T-helper 2 cell treated with Interferon-gamma antibody and Interleukin-4, amounts not matched to agents 100 ng/mL and 5 ng/mL, for 36 hours (primary cell): ENCODE measurements at regions not wholly inside any gene's neighbourhood (a gene's known extent, or its start where the extent isn't known, plus 50 kb on each side); places are given as distances from the start of the nearest gene placed in this dataset.
"Not testable (repeated sequence)": the region's sequence is repeated elsewhere in the genome, so short reads cannot be mapped to it uniquely, and the experiment has no call there.

Experiments used
- intact Hi-C: fragments of 100-400 bp; cut with micrococcal nuclease; formaldehyde crosslinking; loops from one replicate; pipeline ENCODE4 v1.15.1; 2023

DNA sequence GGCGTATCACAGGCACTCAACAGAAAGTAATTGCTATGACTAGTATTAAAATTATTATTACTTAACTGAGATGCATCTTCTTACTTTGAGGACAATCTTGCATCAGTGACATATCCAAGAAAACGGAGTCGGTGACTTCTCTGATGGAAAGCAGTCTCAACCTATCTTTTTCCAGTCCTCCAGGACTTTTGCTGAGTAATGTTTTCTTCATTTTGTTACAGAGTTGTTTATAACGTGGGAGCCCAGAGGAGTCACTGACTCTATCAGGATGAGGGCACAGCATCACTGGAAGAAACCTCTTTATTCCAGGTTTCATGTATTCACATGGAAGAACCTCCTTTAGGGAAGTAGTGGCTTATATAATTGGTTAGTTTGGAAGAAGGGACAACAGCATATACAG lies 51.5 kb upstream of the MELK start:
- intact Hi-C loops: no loop called here

DNA sequence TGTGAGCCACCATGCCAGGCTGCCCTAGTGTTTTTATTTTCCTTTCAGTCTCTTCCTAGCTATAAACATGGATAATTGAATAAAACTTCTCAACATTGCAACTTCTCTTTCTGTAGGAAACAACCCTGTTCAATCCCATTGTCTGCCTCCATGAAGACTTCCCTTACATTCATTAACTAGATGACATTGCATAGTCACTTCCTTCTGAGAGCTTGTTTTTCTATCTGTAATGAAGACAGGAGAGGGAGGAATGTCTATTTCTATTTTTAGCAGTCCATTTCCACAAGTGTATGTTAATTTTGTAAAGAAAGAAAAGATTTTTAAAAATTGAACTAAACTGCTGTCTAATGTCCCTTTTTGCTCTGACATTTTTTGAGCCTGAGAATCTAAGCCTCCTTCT lies 55.6 kb upstream of the MELK start:
- intact Hi-C loops: no loop called here

DNA sequence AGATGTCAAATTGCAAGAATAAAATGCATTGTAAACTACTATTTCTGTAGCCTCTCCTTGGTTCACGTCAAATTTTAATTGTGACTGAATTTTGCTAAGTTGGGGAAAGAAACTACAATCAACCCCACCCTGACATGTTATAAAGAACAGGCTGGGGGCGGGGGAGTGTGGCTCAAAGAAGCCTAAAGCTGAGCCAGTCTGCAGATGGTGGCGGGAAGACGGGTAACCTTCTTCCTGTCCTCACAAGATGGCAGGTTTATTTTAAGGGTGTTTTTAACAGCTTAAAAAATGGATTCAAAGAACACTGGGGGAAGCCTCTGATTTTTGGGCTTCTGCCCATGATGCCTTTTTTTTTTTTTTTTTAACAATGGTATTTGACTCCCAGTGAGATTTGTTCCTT lies 68.5 kb upstream of the MELK start:
- intact Hi-C loops: loop anchor here (5.0 kb wide), 1 partner anchor 53 kb away; no protein-coding TSS in a partner anchor

DNA sequence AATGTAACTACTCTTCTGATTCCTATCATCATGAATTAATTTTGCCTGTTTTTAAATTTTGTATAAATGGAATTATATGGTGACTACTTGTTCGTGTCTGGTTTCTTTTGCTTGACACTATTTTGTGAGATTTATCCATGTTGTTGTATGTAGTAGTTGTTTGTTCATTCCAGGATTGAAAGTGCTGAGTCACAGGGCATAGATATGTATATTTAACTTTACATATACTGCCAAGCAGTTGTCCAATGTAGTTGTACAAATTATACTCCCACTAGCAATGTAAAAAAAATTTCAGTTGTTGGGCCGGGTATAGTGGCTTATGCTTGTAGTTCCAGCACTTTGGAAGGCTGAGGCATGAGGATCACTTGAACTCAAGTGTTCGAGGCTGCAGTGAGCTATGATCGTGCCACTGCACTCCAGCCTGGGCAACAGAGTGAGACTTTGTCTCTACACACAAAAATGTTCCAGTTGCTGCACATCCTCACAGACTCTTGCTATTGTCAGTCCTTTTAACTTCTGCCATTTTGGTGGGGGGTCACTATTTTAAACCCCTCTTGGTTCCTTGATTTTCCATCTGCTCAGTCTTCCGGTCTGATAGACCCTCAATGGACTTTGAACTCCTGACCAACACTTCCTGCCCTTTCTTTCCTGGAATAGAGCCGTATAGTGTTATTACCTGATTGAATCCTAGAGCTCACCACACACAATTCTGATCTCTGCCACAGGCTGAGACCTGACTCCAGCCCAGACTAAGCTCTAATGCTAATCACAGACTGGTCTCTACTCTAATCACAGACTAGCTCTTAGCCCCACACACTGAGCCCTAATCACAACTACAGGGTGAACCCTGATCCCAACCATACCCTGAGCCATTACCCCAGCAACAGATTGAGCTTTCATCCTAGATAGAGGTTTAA lies 69.3 kb upstream of the MELK start:
- intact Hi-C loops: loop anchor here (5.0 kb wide), 1 partner anchor 54 kb away; no protein-coding TSS in a partner anchor

DNA sequence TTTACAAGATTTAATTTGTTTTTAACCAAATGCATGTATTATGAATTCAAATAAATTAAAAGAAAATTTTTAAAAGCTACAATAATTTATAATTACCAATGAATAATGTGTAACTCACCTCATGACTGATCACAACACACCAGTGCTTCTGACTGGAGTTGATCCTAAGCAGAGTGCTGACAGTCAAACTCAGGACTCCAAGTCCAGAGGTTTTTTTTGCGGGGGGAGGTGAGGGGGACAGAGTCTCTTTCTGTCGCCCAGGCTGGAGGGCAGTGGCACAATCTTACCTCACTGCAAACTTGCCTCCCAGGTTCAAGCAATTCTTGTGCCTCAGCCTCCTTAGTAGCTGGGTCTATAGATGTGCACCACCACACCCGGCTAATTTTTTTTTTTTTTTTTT lies 71.0 kb upstream of the MELK start:
- intact Hi-C loops: loop anchor here (5.0 kb wide), 1 partner anchor 56 kb away; no protein-coding TSS in a partner anchor

DNA sequence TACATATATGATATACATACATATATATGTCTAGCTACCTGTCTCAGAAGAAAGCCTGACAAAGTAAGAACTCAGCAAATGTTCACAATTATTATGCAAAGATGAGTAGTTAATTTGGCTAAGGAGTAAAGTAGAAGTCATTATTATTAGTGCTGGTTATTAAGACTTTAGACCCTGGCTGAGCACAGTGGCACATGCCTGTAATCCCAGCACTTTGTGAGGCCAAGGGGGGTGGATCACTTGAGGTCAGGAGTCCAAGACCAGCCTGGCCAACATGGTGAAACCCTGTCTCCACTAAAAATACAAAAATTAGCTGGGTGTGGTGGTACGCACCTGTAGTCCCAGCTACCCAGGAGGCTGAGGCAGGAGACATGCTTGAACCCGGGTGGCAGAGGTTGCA lies 71.8 kb upstream of the MELK start:
- intact Hi-C loops: loop anchor here (5.0 kb wide), 1 partner anchor 56 kb away; no protein-coding TSS in a partner anchor

DNA sequence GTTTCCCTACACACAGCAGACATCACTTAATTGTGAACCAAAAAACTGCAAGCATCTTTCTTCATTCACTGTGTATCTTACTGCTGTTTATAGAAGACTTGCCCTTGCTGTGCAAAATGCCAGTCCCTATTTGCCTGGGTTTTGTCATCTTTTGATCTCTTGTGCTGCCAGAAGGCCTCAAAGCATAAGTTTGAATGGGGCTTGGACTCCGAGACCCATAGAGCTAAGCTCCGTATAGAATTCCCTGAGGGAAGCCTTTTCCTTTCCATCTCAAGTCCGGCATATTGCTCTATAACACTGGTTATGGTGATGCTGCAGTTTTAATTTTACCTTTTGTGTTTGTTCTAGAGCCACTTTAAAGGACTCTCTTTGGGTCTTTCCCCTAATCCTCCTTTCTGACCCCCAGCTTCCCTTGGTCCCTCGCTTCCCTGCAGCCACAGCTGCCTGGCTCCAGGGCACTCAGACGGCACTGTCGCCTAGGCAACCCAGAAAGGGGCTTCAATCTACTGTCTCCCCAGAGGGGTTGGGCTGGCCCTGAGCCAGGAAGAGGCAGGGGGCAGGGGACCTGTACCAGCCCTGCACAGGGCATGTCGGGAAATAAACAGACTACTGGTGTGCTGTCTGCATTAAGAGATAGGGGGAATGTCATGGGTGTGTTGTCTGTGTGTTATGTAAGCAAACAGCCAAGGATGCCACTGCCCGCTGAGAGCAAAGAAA lies 73.4 kb upstream of the MELK start:
- intact Hi-C loops: no loop called here

DNA sequence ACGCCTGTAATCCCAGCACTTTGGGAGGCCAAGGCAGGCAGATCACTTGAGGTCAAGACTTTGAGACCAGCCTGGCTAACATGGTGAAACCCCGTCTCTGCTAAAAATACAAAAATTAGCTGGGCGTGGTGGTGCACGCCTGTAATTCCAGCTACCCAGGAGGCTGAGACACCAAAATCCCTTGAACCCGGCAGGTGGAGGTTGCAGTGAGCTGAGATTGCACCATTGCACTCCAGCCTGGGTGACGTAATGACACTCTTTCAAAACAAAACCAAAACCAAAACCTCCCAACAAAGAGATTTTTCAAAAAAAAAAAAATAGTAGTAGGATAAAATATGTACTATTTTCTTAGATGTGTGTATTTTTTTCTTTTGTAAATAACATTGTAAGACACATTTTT lies 79.1 kb upstream of the MELK start:
- intact Hi-C loops: not testable (repeated sequence)

DNA sequence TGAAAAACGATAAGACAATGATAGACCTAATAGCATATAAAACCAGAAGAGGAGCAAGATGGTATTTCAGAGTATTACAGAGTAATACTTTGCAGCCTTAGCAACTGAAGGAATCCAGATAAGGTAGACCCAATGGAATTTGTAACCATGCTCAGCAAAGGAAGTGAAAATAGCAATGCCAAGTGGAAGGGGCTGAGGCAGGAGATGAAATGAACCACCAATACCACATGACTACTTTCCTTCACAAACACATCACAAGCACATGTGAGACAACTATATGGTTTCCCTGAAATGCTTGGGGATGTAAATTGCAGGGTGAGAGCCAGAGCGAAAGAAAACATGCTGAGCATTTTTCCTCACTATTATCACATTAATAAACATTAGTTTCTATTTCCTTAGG lies 79.8 kb upstream of the MELK start:
- intact Hi-C loops: no loop called here

DNA sequence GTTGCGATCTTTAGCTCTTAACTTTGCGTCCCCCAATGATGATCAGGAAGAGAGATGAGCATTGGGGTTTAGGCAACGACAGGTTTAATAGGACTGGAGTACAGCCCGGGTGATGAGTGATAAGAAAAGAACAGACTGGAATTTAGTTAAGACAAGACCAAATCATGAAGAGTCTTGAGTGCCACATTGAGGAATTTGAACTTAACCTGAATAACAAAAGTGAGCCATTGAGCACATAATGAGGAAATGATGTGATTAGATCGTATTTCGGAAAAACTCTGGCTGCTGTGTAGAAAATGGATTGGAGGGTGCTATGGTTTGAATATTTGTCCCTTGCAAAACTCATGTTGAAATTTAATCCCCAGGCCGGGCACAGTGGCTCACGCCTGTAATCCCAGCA lies 83.2 kb upstream of the MELK start:
- intact Hi-C loops: loop anchor here (5.0 kb wide), 6 partner anchors 68 to 1822 kb away; partner anchors contain the start of genes CLTA, GNE, MELK and ZBTB5

DNA sequence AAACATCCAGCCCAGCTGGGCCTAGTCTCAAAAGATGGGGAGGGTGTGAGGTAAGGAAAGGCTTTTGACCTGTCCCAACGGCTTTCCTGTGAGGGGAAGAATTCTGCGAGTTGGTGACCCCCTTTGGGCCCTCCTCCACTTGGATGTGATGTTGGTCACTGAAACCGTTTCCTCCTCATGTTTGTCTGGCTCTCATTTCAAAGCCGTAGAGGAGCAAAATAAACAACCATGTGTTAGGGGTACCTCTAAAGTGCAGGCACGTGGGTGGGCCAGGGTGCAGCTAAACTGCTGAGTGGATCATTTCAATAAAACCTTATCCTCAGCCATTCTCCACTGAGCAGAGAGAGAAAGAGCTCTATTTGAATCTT lies 84.3 kb upstream of the MELK start:
- intact Hi-C loops: loop anchor here (5.0 kb wide), 6 partner anchors 69 to 1821 kb away; partner anchors contain the start of genes CLTA, GNE, MELK and ZBTB5

DNA sequence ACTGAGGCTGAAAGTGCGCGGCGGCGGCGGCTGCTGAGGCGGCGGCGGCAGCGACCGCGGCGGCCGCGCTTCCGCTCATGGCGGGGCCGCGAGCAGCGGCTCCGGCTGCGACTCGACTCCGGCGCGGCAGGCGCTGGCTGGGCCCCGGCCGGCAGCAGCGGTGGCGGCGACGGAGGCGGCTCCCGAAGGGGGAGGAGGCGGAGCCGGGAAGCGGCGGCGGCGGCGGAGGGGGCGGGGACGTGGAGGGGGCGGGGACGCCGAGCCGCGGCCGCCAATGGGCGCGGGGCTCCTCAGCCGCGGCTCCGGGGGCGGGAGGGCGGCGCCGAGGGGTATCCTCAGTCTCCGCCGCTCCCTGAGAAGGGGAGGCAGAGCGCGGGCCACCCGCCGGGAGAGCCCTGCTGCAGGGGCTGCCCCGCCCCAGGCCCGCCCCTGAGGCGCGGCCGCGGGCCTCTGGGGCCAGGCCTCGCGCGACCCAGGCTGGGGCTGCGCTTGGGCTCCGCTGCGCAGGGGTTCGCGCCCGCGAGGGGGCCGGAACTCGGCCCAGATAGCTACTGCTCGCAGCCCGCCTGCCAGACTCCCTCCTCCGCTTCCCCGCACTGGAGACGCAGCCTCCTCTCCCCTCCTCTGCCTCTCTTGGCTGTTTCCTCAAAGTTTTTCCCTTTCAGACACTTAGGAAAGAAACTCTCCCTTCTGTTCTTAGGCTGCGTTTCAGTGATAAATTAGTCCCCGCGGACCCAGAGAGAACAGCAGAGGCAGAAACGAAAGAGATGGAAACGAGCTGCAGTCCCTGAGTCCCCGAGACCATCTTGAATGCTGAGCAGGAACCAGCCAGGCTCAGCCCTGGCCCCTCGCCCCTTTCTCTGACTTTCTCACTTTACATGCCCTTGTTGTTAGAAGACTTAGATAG lies 85.0 kb upstream of the MELK start:
- intact Hi-C loops: loop anchor here (1.0 to 5.0 kb wide), 8 partner anchors 29 to 1820 kb away; partner anchors contain the start of genes CLTA, GNE, MELK and RNF38

DNA sequence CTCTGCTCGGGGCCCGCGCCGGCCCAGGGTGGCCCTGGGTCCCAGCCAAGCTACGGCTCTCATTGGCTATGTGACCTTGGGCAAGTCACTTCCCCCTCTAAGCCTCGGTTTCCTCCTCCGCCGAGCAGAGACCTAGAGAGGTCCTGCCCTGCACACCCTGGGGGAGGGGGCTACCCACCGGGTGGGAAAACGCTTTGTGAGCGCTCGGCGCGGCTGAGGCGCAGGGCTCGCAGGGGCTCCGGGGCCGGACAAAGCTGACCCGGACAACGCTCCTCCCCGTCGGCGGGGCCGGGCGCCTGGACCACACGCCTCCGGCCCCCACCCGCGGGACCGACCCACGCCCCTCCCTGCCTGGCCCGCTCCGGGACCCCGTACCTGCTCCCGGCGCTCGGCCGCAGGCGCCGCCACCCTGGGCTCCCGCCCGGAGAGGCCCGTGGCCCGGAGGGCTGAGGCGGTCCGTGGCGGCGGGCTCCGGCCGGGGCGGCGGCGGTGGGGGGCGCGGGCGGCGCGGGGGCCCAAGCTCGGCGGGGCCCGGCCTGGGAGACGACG lies 85.7 kb upstream of the MELK start:
- intact Hi-C loops: loop anchor here (1.0 to 5.0 kb wide), 9 partner anchors 16 to 1820 kb away; partner anchors contain the start of genes CLTA, GNE, MELK and RNF38

DNA sequence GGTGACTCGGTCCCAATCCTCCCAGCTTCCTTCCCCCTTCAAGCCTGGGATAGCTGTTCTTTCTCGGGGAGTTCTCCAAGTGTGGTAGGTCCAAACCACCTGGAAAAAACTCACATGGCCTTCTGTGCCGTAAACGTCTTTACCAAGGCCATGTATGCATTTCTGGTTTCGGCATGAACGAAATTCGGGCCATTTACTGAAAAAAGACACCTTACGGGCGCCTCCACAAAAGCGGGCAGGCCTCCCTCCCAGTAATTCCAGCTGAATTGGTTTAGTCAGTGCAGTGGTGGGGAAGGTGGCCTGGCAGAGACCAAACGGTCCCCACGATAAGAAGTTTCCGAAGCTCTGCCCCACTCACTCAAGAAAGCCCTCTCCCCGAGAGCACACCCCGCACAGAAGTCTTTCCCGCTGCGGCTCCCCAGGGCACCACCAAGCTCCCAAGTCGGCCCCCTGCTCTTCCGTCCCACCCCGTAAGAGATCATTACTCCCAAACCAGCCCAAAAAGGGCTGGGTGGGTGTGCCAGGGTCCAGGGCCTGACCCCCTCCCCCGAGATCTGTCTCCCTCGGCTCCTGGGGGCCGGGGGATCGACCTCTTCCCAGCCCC lies 86.3 kb upstream of the MELK start:
- intact Hi-C loops: loop anchor here (1.0 to 5.0 kb wide), 7 partner anchors 15 to 1819 kb away; partner anchors contain the start of genes CLTA, GNE, MELK and ZBTB5

DNA sequence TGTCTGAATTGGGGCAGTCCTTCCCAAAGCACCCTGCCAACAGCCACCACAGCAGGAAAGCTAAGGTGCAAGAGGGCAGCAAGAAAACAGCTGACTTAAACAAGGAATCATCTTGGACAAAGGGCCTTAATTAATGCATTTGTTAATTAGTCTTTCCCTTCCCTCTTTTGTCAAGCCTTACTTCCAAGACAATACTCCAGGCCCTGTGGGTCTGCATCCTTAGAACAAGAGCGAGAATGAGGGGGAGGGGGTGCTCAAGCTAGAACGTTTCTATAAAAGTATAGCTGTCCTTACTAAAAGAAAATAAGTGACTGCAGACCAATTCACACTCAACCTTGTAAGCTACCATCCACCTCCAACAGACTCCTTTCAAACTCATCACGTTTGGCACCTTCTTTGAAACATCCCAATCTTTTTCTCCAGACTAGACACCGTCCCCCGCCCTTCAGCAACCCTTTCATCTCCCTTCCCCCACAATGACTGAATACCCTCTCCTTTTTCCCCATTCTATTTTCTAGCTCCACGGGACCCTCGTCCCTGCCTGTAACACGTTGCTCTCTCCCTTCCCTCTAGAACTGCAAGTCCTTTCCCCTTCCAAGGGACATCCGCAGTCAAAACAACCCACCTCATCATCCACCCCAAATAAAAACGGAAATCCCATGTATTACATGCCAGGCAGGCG lies 85.7 kb upstream of the RNF38 start:
- intact Hi-C loops: loop anchor here (1.0 to 5.0 kb wide), 7 partner anchors 14 to 1818 kb away; partner anchors contain the start of genes CLTA, GNE, MELK and ZBTB5

DNA sequence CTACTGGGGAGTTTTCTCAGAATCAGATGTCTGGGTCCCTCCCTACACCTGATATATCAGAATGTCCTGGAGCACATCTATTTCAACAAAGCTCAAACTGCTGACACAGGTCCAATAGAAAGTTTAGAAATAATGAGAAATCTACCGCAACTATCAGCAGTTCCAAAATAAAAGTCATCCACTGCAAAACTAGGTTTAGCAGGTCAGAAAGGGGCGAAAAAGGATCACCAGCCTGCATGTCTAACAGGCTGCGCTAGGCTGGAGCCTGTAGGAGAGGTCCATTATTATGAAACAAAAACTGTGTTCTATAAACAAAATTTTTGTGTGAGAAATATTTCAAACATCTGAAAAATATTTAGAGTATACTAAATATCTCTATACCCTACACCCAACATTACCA lies 84.1 kb upstream of the RNF38 start:
- intact Hi-C loops: no loop called here

DNA sequence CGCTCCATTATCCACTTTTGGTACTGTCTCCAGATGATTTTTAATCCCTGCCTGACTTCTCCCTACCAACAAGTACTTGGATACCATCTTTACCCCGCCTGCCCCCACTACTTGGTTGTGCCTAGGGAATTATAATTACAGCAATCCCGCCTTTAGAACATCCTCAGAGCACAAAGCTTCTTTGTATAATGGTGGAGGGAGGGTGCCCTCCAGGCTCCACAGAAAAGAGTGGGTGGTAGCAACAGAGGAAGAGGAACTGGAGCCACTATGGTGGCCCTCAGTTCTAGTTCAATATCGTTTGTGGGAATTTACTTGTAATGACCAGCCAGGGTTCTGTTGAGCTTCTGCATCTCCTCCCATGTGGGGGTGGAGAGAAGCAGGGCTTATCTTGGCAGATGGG lies 79.0 kb upstream of the RNF38 start:
- intact Hi-C loops: no loop called here

DNA sequence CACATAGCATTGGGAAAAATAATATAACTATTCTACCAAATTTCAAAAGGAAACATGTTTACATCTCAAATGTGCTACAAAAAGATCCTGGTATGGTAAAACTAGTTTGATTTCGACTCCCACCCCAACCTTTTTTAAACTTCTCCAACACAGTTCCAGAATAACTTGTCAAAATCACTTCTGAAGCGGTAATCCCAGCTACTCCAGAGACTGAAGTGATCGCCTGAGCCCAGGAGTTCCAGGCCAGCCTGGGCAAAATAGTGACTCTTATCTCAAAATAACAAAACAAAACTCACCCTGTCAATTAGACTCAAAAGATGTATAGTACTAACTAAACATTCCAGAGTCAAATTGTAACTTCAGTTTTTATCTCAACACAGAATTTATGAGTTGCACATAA lies 71.3 kb upstream of the RNF38 start:
- intact Hi-C loops: loop anchor here (1.0 to 5.0 kb wide), 2 partner anchors 15 to 69 kb away; partner anchors contain the start of gene RNF38

DNA sequence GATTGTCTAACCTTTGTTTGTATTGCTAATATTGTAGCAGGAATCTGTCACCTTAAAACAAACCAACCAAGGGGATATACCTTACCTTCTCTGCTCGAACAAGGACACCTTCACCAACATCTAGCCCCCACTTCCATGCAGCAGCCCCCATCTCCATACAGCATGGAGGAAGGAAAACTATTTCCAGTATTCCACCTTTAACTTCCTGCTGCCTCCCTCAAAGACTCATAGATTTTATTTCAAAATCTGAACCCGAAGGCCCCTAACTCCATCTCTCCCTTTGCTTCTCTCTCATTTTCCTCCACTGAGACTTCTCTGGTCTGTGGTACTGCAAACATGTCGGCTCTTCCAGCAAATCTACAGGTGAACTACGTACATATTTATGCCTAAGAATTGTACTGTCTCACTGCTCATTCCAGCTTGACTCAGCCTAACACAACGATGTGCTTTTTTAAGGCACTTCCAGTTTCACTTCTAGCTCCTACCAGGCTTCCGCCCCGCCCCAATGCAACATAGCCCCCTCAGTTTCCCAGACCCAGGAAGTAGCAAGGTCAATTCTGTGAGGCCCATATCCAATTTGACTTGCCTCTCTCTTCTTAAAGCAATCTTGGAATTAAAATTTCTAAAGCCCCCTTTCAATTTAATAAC lies 70.7 kb upstream of the RNF38 start:
- intact Hi-C loops: loop anchor here (1.0 to 5.0 kb wide), 2 partner anchors 16 to 68 kb away; partner anchors contain the start of gene RNF38
